ENCODE measurements at regions not wholly inside any gene's neighbourhood (a gene's known extent, or its start where the extent isn't known, plus 50 kb on each side); places are given as distances from the start of the nearest gene placed in this dataset.

GRCh38 chr1:60636946-60637345 is 445.4 kb upstream of the NFIA start:
- no peak overlapping the region for H3K4me3 ChIP-seq
- no peaks in the 10 kb centered on the region for H3K9me3 ChIP-seq
- intact Hi-C loops (cut with DNase I) = no loop called here
- no peaks in the 10 kb centered on the region for H3K4me1 ChIP-seq
- ATAC-seq (no peak), DNase-seq (no peak)
- H3K36me3 ChIP-seq = no peaks in the 10 kb centered on the region
- TF ChIP-seq CTCF (IDR thresholded peaks at IDR 0.05) = no peak
- no peaks in the 10 kb centered on the region for H3K27me3 ChIP-seq (ENCODE audit: low read depth)
- no peak overlapping the region for H3K27ac ChIP-seq

GRCh38 chr1:60634106-60634505 is 448.3 kb upstream of the NFIA start:
- Histone ChIP-seq H3K9me3 (no peaks in the 10 kb centered on the region), H3K27me3 (ENCODE audit: low read depth) (no peaks in the 10 kb centered on the region), H3K27ac (no peak overlapping the region), H3K4me1 (no peaks in the 10 kb centered on the region), H3K36me3 (no peaks in the 10 kb centered on the region), H3K4me3 (no peak overlapping the region)
- TF ChIP-seq CTCF (IDR thresholded peaks at IDR 0.05) = no peak
- intact Hi-C loops (cut with DNase I) = no loop called here
- ATAC-seq (no peak), DNase-seq (no peak)

GRCh38 chr1:60622486-60622885 is 459.9 kb upstream of the NFIA start:
- ATAC-seq (no peak), DNase-seq (no peak)
- intact Hi-C loops (cut with DNase I) = no loop called here
- Histone ChIP-seq H3K4me1 (no peaks in the 10 kb centered on the region), H3K27me3 (ENCODE audit: low read depth) (peaks cover 5% of the 10 kb centered on the region), H3K36me3 (no peaks in the 10 kb centered on the region), H3K27ac (no peak overlapping the region), H3K4me3 (no peak overlapping the region), H3K9me3 (no peaks in the 10 kb centered on the region)
- no peak for TF ChIP-seq CTCF (IDR thresholded peaks at IDR 0.05)

- no peak overlapping the region for H3K27ac ChIP-seq
- H3K36me3 ChIP-seq = no peaks in the 10 kb centered on the region
- no peak overlapping the region for H3K4me3 ChIP-seq
- peaks cover 5% of the 10 kb centered on the region for H3K27me3 ChIP-seq (ENCODE audit: low read depth)
- no peaks in the 10 kb centered on the region for H3K4me1 ChIP-seq
- intact Hi-C loops (cut with DNase I) = no loop called here
- ATAC-seq (no peak), DNase-seq (no peak)
- no peaks in the 10 kb centered on the region for H3K9me3 ChIP-seq
- TF ChIP-seq CTCF (IDR thresholded peaks at IDR 0.05) = no peak
These were observed 461.0 kb upstream of the NFIA start for GRCh38 chr1:60621368-60621851.

GRCh38 chr1:60620087-60620486 is 462.3 kb upstream of the NFIA start:
- no peaks in the 10 kb centered on the region for H3K9me3 ChIP-seq
- no peaks in the 10 kb centered on the region for H3K36me3 ChIP-seq
- H3K4me3 ChIP-seq = no peak overlapping the region
- no peak for TF ChIP-seq CTCF (IDR thresholded peaks at IDR 0.05)
- intact Hi-C loops (cut with DNase I) = no loop called here
- no peaks in the 10 kb centered on the region for H3K4me1 ChIP-seq
- DNase-seq = no peak
- H3K27ac ChIP-seq = no peak overlapping the region
- ATAC-seq = no peak
- peaks cover 5% of the 10 kb centered on the region for H3K27me3 ChIP-seq (ENCODE audit: low read depth)

GRCh38 chr1:60619581-60619980 is 462.8 kb upstream of the NFIA start:
- no peak overlapping the region for H3K27ac ChIP-seq
- intact Hi-C loops (cut with DNase I) = no loop called here
- no peaks in the 10 kb centered on the region for H3K9me3 ChIP-seq
- ATAC-seq (no peak), DNase-seq (no peak)
- no peaks in the 10 kb centered on the region for H3K4me1 ChIP-seq
- TF ChIP-seq CTCF (IDR thresholded peaks at IDR 0.05) = no peak
- H3K36me3 ChIP-seq = no peaks in the 10 kb centered on the region
- H3K4me3 ChIP-seq = no peak overlapping the region
- peaks cover 5% of the 10 kb centered on the region for H3K27me3 ChIP-seq (ENCODE audit: low read depth)
